ENCODE measurements at regions not wholly inside any gene's neighbourhood (a gene's known extent, or its start where the extent isn't known, plus 50 kb on each side); places are given as distances from the start of the nearest gene placed in this dataset.
"Not testable (repeated sequence)": the region's sequence is repeated elsewhere in the genome, so short reads cannot be mapped to it uniquely, and the experiment has no call there.

DNA sequence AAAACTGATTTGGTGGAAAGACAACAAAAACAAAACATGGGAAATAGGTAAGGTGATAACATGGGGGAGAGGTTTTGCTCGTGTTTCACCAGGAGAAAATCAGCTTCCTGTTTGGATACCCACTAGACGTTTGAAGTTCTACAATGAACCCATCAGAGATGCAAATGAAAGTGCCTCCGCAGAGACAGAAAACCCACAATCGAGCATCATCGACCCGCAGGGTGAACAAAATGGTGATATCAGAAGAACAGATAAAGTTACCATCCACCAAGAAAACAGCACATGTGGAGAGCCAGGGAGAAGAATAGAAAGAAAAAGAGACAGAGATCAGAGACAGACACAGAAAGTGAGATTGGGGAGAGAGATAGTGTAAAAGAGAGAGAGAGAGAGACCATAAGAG is 83.4 kb downstream of the UNC93B1 start:
- H3K4me1 ChIP-seq (ENCODE audit: control insufficient read depth, extremely low read depth, insufficient read depth, low read length); H3K36me3 ChIP-seq (ENCODE audit: control insufficient read depth in 2 of 2, extremely low read depth in 1 of 2, insufficient read depth in 2 of 2, low read length in 2 of 2); H3K27me3 ChIP-seq (ENCODE audit: control insufficient read depth in 2 of 2, insufficient read depth in 2 of 2, low read length in 2 of 2); H3K4me3 ChIP-seq (replicated peaks in 1 of 3; ENCODE audit: insufficient read depth in 1 of 3, low read depth in 1 of 3, low read length in 3 of 3); H3K27ac ChIP-seq (ENCODE audit: insufficient read depth, low read depth, low read length); H3K9me1 ChIP-seq (replicated peaks; ENCODE audit: control insufficient read depth, extremely low read depth, insufficient read depth, low read length); POLR2A ChIA-PET; H4K20me1 ChIP-seq (replicated peaks; ENCODE audit: control insufficient read depth, extremely low read depth, insufficient read depth, low read length); H2AFZ ChIP-seq (ENCODE audit: low read depth, low read length); dilution Hi-C loops (cut with MboI; ENCODE audit: extremely low pct_ligation_motif_present, low sequenced_read_pairs); intact Hi-C loops (cut with micrococcal nuclease); CTCF ChIA-PET; BruUV-seq (replicated peaks); FAIRE-seq; H3K79me2 ChIP-seq (ENCODE audit: control insufficient read depth, insufficient read depth, low read length); H3K9ac ChIP-seq (replicated peaks; ENCODE audit: extremely low read depth, insufficient read depth, low read length); DNase-seq (ENCODE audit: low read depth, low spot score); H3K4me2 ChIP-seq (ENCODE audit: insufficient read depth, low read length); H3K9me3 ChIP-seq (replicated peaks; ENCODE audit: control insufficient read depth, insufficient read depth, low read length): not testable (repeated sequence)

DNA sequence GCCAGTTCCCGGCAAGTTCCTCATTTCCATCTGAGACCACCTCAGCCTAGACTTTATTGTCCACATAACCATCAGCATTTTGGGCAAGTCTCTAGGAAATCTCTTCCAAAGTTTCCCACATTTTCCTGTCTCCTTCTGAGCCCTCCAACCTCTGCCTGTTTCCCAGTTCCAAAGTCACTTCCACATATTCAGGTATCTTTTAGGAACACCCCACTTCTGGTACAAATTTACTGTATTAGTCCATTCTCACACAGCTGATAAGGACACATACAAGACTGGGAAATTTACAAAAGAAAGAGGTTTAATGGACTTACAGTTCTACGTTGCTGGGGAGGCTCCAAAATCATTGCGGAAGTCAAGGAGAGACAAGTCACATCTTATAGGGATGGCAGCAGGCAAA is 91.7 kb downstream of the UNC93B1 start:
- H2AFZ ChIP-seq (ENCODE audit: low read depth, low read length); FAIRE-seq; H3K4me1 ChIP-seq (ENCODE audit: control insufficient read depth, extremely low read depth, insufficient read depth, low read length); BruUV-seq (replicated peaks); CTCF ChIA-PET; H3K4me3 ChIP-seq (replicated peaks in 1 of 3; ENCODE audit: insufficient read depth in 1 of 3, low read depth in 1 of 3, low read length in 3 of 3); H3K79me2 ChIP-seq (ENCODE audit: control insufficient read depth, insufficient read depth, low read length); H3K9ac ChIP-seq (replicated peaks; ENCODE audit: extremely low read depth, insufficient read depth, low read length); H3K4me2 ChIP-seq (ENCODE audit: insufficient read depth, low read length); H3K27ac ChIP-seq (ENCODE audit: insufficient read depth, low read depth, low read length); H3K36me3 ChIP-seq (ENCODE audit: control insufficient read depth in 2 of 2, extremely low read depth in 1 of 2, insufficient read depth in 2 of 2, low read length in 2 of 2); H3K9me1 ChIP-seq (replicated peaks; ENCODE audit: control insufficient read depth, extremely low read depth, insufficient read depth, low read length); dilution Hi-C loops (cut with MboI; ENCODE audit: extremely low pct_ligation_motif_present, low sequenced_read_pairs); POLR2A ChIA-PET; intact Hi-C loops (cut with micrococcal nuclease); H4K20me1 ChIP-seq (replicated peaks; ENCODE audit: control insufficient read depth, extremely low read depth, insufficient read depth, low read length); DNase-seq (ENCODE audit: low read depth, low spot score); H3K27me3 ChIP-seq (ENCODE audit: control insufficient read depth in 2 of 2, insufficient read depth in 2 of 2, low read length in 2 of 2); H3K9me3 ChIP-seq (replicated peaks; ENCODE audit: control insufficient read depth, insufficient read depth, low read length): not testable (repeated sequence)

GRCh38 chr11:67911211-67911610 is 92.7 kb downstream of the UNC93B1 start:
- POLR2A ChIA-PET; H3K9me1 ChIP-seq (replicated peaks; ENCODE audit: control insufficient read depth, extremely low read depth, insufficient read depth, low read length); H3K4me2 ChIP-seq (ENCODE audit: insufficient read depth, low read length); H3K27ac ChIP-seq (ENCODE audit: insufficient read depth, low read depth, low read length); H4K20me1 ChIP-seq (replicated peaks; ENCODE audit: control insufficient read depth, extremely low read depth, insufficient read depth, low read length); H3K4me3 ChIP-seq (replicated peaks in 1 of 3; ENCODE audit: insufficient read depth in 1 of 3, low read depth in 1 of 3, low read length in 3 of 3); BruUV-seq (replicated peaks); H3K27me3 ChIP-seq (ENCODE audit: control insufficient read depth in 2 of 2, insufficient read depth in 2 of 2, low read length in 2 of 2); dilution Hi-C loops (cut with MboI; ENCODE audit: extremely low pct_ligation_motif_present, low sequenced_read_pairs); CTCF ChIA-PET; intact Hi-C loops (cut with micrococcal nuclease); H3K36me3 ChIP-seq (ENCODE audit: control insufficient read depth in 2 of 2, extremely low read depth in 1 of 2, insufficient read depth in 2 of 2, low read length in 2 of 2); H3K9ac ChIP-seq (replicated peaks; ENCODE audit: extremely low read depth, insufficient read depth, low read length); H3K79me2 ChIP-seq (ENCODE audit: control insufficient read depth, insufficient read depth, low read length); H3K4me1 ChIP-seq (ENCODE audit: control insufficient read depth, extremely low read depth, insufficient read depth, low read length); H3K9me3 ChIP-seq (replicated peaks; ENCODE audit: control insufficient read depth, insufficient read depth, low read length); DNase-seq (ENCODE audit: low read depth, low spot score); FAIRE-seq; H2AFZ ChIP-seq (ENCODE audit: low read depth, low read length): not testable (repeated sequence)

GRCh38 chr11:67910803-67911202 is 93.1 kb downstream of the UNC93B1 start:
- H3K9ac ChIP-seq (replicated peaks; ENCODE audit: extremely low read depth, insufficient read depth, low read length); H4K20me1 ChIP-seq (replicated peaks; ENCODE audit: control insufficient read depth, extremely low read depth, insufficient read depth, low read length); DNase-seq (ENCODE audit: low read depth, low spot score); BruUV-seq (replicated peaks); H3K27me3 ChIP-seq (ENCODE audit: control insufficient read depth in 2 of 2, insufficient read depth in 2 of 2, low read length in 2 of 2); FAIRE-seq; H3K4me3 ChIP-seq (replicated peaks in 1 of 3; ENCODE audit: insufficient read depth in 1 of 3, low read depth in 1 of 3, low read length in 3 of 3); H2AFZ ChIP-seq (ENCODE audit: low read depth, low read length); H3K27ac ChIP-seq (ENCODE audit: insufficient read depth, low read depth, low read length); CTCF ChIA-PET; POLR2A ChIA-PET; H3K4me2 ChIP-seq (ENCODE audit: insufficient read depth, low read length); H3K36me3 ChIP-seq (ENCODE audit: control insufficient read depth in 2 of 2, extremely low read depth in 1 of 2, insufficient read depth in 2 of 2, low read length in 2 of 2); H3K9me3 ChIP-seq (replicated peaks; ENCODE audit: control insufficient read depth, insufficient read depth, low read length); H3K9me1 ChIP-seq (replicated peaks; ENCODE audit: control insufficient read depth, extremely low read depth, insufficient read depth, low read length); dilution Hi-C loops (cut with MboI; ENCODE audit: extremely low pct_ligation_motif_present, low sequenced_read_pairs); H3K79me2 ChIP-seq (ENCODE audit: control insufficient read depth, insufficient read depth, low read length); H3K4me1 ChIP-seq (ENCODE audit: control insufficient read depth, extremely low read depth, insufficient read depth, low read length); intact Hi-C loops (cut with micrococcal nuclease): not testable (repeated sequence)
